ENCODE measurements at regions not wholly inside any gene's neighbourhood (a gene's known extent, or its start where the extent isn't known, plus 50 kb on each side); places are given as distances from the start of the nearest gene placed in this dataset.

DNA sequence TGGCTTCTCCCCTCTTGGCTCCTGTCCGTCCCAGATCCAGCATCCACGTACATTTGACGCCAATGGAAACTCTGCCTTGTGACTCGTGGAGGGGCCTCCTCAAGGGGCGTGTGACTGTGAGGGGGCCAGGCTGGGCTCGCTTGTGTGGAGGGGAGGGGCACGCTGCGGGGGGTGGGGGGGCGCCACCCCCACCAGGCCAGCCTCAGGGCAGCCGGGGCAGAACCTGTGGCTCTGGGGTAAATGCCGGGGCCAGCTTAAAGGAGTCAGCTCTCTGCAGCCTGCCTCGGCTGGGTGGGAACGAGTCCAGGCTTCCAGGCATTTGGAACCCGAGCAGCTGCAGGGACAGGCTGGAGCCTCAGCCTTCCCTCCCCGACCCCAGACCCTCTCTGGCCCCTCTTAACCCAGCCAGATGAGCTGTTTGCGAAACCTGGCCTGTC lies 94.1 kb downstream of the SIK1 start:
- DNase-seq, result no peak

DNA sequence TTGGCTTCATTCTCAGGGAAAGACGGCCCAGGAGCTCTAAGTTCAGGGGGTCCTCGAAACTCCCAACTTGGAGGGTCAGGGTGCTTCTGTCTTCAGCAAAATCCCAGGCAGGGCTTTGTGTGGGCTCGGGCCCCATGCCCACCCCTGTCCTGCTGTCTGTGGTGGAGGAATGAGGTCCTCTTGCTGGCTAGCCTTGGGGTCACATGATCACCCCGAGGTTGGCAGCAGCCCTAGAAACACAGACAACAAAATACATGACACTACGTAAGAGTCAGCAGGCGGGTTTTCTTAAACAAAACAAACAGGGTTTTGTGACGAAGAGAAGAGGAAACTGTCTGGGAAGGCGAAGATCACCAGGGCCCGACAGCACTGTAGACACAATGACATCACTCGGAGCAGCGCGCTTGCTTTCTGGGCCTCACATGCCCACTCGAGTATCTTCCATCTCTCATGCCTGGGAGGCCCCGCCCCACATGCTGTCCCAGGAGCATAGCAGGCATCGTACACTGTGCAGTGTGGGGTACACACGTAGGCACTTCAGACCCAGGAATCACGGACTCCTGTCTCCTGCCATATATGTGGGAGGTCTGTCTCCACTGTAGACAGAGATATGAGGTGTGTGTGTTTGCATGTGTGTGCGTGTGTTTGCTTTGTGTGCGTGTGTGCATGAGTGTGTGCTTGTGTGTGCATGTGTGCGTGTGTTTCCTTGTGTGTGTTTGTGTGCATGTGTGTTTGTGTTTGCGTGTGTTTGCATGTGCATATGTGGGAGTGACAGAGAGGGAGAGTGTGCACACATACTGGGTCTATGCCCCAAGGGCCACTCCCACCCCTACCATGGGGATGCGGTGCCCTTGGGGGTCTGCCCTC lies 94.7 kb downstream of the SIK1 start:
- no peak for DNase-seq

DNA sequence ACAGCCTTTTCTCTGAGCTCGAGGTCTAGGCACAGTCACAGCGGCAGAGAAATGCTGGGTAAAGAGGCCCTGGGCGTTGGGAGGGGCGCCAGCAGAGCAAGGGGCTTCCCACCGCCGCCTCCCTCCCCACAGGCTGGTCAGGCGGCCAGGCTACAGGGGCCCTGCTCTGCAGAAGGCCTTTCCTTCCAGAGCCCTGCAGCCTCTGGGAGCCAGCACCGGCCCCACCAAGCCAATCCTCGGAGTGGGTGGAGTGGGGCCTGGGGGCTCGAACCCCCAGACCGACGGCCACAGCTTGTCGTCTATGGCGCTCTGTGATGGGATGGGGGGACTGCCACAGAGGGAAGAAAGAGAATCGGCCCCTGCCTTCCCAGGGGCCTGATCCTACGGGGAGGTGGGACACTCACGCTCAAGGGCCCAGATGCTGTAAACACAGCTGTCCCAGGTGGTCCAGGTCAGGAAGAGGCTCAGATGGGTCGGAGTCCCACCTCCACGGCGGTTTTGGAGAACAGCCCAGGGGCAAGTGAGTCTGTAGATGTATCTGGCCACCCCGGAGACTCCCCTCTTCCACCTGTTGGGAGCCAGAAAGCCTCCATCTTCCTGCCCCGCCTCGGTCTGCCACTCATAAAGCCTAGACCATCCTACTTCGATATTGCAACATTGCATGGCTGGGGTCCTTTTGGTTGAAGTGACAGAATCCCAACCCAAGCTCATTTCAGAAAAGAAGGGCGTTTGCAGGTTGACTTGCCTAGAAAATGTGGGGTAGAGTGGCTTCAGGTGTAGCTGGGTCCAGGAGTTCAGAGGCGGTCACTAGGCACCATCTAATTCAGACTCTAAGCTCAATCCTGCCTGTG lies 95.6 kb downstream of the SIK1 start:
- DNase-seq, result no peak

DNA sequence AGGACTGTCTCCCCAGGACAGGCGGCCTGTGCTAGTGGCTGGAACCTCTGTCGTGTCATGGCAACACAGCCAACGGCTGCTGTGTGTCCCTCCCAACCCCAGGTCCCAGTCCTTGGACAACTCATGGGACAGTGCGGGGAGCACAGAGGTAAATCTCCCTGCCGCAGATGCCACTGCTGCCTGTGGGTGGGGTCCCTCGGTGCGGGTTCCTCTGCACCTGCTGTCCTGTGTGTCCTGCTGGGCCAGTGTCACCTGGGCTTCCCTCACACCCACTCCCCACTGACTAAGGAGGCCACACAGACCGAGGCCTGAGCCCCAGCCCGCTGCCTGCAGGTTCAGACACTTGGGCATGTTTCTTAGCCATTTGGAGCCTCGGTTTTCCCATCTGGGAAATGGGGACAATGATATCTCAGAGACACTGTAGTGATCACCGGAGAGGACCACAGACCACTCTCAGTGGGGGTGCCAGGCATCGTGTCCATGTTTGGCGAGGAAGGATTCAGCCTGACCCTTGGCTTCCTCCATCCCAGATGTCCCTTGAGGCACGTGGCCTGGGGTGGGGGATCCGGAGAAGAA lies 96.5 kb downstream of the SIK1 start:
- no peak for DNase-seq

DNA sequence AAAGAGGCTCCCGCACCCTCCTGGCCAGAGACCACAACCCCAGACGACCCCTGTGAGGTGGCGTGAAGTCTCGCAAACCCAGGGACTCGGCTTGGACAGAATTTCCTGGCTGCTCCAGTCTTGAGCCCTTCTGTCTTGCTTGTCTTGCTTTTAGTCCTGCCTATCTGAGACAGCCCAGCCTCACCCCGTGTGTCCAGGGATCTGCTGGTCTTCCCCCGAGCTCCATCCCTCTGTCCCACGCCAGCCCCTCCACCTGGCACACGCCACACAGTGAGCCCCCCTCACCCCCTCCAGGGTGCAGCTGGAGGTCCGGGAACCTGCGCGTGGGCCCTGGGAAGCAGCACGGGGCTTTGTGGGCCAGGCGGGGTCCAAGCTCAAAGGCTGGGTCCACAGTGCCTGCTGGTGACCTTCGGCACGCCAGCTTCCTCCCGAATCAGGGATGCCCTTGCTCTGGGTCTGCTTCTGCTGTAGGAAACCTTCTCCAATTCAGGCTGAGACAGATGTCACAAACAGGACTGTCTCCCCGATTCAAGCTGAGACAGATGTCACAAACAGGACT lies 97.1 kb downstream of the SIK1 start:
- DNase-seq, result no peak

DNA sequence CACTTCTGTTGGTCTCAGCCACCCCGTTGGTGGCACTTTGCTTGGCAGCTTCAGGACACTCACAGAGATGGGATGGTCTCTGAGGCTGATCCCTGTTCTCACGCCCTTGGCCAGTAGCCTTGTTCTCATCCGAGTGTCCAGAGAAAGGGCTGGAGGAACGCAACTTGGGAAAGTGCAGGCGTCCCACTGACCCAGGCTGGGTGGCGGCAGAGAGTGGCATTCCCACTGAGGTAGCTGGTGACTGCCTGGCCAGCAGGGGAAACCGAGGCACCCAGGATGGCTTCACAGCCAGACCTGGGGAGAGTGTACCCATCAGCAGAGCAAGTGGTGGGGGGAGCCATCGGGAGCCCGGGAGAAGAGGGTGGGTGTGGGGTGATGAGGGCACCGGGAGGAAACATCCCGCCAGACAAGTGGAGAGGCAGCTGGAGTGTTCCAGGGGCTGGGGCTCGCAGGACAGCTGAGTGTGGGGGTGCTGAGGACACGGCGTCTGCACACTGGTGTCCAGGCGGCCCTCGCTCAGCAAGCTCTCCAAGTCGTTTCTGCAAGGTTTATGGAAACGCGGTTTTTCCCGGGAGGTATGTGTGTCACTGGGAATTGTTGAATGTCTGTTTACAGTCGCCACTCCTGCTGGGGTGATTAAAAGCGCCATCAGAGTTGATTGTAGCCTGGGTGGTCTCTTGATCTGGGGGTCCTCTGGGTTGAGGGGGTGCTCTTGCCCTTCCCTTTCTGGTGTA lies 97.8 kb downstream of the SIK1 start:
- DNase-seq, result no peak

DNA sequence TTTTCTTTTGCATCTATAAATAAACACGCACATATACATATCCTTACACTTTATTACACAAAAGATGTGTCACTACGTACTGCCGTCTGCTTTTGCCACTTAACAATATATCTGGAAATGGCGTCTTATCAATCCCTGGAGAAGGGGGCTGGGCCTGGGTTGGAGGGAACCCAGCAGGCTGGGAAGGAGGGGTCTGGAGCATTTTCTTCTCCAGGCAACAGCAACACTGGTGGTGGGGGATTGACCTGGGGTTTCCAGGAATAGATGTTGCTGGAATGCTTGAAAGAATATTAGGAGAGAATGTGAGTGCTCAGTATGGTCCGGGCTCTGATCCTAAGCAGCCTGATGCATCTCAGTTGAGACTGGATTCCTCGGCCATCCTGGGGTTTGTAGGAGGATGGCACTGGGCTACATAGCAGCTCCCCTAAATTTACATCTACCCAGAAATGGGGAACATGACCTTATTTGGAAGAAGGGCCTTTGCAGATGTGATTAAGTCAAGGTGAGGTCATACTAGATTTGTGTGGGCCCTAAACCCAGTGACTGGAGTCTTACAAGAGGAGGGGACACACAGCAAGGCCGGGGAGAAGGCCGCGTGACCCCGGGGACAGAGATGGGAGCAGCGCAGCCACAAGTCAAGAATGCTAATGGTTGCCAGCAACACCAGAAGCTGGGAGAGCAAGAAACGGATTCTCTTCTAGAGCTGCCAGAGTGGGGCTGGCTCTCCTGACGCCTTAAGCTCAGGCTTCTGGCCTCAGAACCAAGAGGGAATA lies 98.6 kb downstream of the SIK1 start:
- no peak for DNase-seq

DNA sequence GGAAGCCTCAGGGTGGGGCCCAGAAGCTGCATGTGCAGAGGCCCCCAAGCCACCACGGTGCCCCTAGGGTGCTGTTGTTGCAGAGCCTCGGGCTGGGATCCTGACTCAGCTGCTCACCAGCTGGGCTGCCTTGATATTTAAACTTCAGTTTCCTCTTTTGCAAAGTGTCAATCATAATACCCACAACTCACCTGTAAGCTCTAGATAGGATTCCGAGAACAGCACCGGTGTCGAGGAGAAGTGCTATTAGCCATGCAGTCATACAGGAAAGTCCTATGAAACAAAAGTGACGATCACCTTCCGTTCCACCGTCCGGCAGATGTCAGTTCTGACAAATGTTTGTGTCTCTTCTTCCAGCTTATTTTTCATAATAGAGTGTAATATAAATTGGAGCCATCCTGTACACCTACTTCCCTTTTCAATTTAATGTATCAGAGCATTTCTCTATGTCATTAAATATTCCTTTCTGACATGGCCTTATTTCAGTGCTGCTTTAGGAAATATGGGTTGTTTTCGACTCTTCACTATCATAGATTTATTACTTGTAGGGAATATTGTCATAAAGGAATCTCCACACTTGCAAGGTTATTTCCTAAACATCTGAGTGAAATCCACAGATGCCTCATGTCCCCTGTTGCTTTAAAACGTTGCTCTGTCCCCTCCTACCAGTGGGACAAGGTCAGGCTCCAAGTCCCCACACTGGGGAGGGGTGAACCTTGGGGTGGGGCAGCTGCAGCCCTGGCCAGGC lies 100.8 kb downstream of the SIK1 start:
- DNase-seq, result no peak

DNA sequence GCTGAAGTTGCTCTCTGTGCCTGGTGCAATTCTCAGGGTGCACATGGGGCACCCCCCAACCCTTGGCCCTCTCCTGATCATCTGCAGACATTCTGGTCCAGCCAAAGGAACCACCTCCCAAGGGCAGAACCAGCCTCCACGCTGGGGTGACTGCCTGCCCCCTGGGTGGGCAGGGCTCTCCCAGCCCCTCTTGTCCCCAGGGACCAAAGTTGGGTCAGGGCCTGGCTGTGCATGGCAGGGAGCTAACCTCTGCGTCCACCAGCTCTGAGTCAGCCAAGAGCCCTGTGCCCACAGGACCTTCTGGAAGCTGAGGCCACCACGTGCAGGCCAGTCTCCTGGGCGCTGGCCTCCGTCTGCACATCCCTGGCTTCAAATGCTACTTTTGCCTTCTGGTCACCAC lies 101.9 kb downstream of the SIK1 start:
- DNase-seq, result no peak

DNA sequence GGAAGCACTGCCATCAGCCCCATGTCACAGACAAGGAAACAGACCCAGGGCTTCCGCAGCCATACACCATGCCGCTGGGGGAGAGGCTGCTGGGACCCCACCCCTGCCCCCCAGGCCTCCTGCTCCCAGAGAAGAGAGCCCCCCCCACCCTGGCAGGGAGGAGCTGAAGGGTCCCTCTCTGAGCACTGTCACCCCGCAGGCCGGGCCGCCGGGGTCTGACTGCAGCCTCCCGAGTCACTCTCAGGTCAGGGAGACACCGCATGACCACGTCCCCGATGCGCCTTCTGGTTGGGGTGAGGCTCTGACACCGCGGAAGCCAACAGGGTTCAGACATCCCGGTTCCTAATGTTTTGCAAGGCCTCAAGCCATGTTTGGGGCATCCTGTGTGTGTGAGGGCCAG lies 102.3 kb downstream of the SIK1 start:
- no peak for DNase-seq

DNA sequence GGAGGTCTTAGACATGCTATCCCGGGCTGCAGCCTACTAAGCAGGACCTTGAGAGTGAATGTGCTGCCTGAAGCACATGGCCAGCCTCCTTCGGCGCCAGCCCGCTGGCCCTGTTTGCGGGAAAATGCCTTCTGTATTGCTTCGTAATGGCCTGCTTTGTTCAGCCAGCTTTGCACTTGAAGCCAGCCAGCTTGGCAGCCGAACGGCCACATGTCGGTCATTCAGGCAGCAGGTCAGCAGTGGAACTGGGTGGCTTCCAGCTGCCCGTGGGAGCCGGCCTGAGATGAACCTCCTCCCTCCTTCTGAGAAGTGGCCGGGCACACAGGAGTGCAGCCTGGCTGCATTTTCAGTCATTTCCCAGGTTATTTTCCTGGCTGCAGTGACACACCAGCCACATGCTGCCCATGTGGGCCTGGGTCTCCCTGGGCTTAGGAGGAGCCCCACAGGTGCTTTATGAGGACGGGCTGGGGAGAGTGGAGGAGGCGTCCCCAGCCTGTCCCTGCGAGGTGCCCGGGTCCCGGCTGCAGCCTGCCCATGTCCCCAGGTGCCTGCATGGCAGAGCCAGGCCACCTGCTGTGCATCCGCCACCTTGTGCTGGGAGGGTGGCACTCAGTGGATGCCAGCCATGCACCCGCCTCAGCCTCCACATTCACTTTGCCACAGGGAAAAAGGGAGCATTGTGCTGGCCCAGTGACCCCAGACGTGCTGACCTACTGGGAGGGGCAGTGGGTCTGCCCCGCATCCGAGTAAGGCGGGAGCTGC lies 103.5 kb downstream of the SIK1 start:
- no peak for DNase-seq

DNA sequence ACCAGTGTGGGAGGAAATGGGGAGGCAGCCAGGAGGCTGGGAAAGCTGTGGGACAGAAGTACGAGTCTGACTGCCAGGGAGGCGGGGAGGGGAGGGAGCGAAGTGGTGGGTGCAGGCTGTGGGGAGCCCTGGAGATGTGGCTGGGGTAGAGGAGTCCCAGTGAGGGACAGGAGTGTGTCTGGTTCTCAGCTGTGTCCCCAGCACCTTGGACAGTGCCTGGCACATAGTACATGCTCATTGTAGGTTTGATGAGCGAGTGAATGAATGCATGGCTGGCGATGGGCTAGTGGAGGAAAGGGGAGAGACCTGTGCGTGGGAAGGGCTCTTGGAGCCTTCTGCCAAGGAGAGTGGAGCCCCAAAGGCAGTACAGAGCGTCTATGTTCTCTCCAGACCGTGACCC lies 104.1 kb downstream of the SIK1 start:
- no peak for DNase-seq

DNA sequence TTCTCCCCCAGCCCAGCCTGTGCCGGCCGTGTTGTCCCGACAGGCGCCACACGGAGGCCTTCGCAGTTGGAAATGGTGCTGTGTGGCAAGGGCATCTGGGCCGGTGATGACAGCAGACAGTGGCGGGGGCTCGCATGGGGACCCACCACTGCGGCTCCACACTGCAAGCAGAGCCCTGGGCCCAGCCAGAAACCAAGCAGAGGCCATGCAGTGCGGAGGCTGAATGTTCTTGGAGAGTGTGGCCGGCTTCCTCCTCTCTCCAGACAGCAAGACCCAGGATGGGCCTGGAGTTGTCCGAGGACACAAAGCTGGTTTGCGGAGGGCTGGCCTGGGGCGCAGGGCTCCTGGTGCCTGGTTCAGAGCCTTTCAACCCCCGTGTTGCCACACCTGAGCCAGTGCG lies 104.6 kb downstream of the SIK1 start:
- DNase-seq, result no peak

DNA sequence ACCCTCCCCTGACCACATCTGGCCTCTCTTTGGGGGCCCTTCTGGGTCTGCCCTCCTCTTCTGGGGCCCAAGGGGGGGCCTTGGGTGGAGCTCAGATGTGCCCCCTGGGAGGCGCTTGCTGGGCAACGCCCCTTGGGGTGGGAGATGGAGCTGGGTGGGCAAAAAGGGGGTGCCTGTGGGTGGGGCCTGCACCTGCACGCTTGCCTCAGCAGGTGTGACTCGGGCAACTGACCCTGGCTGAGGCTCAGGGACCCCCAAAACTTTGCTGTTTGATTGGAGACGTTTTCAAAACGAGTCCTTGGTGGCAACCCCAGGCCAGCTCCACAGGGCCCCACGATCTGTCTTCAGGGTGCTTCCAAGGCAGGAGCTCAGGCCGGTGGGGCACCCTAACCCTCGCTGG lies 105.3 kb downstream of the SIK1 start:
- DNase-seq, result no peak

DNA sequence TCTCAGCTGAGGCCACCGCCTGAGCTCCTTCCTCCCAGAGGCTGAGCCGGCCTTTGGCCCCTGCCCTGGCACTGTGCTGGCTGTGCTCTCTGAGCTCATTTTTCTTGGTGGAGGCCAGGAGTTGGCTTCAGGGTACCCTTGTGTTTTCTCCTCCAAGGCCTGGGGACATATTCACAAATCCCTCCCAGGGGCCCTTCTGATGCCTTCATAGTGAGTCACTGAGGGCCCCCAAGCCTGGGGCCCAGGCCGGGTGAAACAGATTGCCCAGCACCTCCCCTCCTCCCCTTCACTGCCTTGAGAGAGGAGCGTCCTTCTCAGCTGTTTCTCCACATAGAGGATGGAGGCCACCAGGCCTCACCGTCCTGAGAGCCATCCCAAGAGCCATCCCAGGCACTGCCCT lies 105.8 kb downstream of the SIK1 start:
- DNase-seq, result no peak

DNA sequence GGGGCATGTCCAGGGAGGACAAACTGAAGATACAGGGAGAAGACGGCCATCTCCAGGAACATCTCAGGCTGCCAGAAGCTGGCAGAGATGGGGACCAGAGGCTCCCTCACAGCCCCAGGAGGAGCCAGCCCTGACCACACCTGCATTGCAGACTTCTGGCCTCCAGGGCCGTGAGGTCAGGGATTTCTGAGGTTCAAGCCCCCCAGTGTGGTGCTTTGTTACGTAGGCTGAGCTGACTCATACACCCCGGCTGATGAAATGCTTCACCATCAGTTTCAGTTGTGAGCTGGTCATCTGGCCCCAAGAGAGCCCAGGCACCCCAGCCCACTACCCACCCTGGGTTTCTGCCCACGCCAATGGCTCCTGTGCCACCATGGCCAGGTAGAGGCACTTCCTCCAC lies 106.4 kb downstream of the SIK1 start:
- no peak for DNase-seq

DNA sequence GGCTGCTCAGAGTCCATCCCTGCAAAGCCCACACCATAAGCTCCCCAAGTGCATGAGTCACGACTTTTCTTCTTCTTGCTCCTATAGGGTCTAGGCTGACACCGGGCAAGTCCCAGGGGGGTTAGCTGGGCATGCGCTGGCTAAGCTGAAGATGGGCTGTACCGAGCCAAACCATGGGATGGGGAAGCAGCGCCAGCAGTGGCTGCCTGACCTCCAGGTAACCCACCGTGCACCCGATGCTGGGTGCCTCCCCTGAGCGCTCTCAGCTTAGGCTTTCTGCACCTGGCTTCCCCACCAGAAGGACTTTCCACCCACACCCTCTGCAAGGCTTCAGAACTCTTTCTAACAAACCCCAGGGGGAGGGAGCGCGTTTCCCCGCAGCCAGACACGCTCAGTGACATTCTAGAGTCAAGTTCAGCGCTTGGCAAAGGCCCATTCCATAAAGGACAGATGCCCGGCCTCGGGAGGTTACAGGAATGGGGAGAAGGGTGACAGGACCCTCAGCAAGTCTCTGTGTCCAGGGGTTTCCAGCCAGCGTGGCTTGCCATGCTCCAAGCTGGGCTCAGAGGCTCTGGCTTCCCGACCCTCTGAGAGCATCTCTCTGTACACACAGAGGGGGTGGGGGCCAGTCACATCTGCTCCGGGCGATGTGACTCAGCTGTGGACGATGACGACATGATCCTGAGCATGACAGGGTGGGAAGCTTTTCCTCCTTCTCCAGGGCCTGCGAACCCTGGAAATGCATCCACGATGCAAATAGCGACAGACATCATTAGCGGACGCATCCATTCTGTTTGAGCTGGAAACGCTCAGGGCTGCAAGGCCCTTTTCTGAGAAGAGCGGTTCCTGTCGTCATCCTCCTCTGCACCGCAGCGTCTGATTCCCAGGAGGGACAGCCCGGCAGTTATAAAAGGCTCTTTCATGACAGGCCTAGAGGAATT lies 107.8 kb downstream of the SIK1 start:
- DNase-seq, result no peak

DNA sequence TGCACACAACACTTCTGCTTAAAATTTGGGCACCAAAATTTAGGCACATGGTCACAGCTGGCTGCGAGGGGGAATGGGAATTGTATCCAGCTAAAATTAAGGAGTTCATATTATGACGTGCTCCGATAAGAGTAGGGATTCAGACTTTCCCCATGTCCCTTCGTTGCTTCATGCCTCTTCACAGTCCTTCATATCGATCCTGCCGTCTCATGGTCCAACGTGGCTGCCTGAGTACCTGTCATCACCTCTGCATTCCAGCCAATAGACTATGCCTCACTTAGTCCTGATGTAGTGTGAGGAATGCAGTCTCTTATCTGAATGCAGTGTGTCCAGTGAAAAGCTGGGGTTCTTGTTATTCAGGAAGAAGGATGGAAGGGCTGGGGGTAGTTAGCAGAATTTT lies 108.6 kb downstream of the SIK1 start:
- no peak for DNase-seq

Measured in renal pelvis (tissue), 1 donor.